T47D (cell line): ENCODE measurements at regions not wholly inside any gene's neighbourhood (a gene's known extent, or its start where the extent isn't known, plus 50 kb on each side); places are given as distances from the start of the nearest gene placed in this dataset.
"Not testable (repeated sequence)": the region's sequence is repeated elsewhere in the genome, so short reads cannot be mapped to it uniquely, and the experiment has no call there.

Experiments used
- DNase-seq, 2 experiments: peaks; one replicate each; pipeline versions ENCODE4 v3.0.0 to v3.0.0-alpha.2; 2011 to 2012; ENCODE audit warnings: low read depth in 1 of 2, low spot score in 1 of 2
- JUND ChIP-seq: IDR thresholded peaks from 2 replicates; pipeline ENCODE4 v1.6.1; 2012; ENCODE audit warnings: low read depth
- in situ Hi-C: cut with HindIII; loops from 2 replicates; pipeline ENCODE4 v1.10.0; 2016; ENCODE audit warnings: low sequenced_read_pairs, low pct_unique_long_range_greater_than_20kb

DNA sequence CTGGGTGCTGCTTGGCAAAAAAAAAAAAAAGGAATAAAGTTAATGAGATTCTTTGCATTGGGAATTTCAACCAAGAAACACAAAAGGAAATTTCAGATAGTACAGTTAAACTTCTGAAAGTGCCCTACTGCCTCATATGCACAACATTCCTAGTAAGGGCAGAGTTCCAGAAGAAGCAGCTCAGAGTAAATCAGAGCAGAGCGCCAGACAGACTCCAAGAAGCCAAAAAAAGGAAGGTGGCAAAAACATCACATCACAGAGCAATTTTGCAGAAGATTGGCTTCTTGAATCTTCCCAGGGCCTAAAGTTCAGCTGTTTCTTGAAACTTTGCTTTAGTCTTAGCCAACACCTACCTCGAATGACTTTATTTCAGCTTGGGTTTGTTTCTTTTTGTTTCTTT, 544.1 kb downstream of the XPNPEP1 start:
- in situ Hi-C loops = no loop called here
- TF ChIP-seq JUND = no peak
- no peak for DNase-seq

DNA sequence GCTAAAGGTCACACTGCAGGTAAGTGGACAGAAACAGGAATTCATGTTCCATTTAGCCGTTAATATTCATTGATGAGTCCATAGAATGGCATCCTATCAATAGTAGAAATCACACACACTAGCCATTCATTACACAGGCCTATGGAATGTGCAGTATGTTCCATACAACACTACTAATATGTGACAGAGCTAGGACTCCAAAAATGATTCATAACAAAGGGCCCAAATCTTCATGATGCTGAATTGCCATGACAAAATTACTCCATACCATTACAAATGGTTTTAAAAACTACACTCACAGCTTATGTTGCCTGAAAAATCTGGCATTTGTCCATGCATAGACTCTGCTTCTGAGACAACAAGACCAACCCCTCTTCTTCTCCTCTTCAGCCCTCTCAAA, 549.1 kb downstream of the XPNPEP1 start:
- in situ Hi-C loops = no loop called here
- no peak for DNase-seq
- no peak for TF ChIP-seq JUND

DNA sequence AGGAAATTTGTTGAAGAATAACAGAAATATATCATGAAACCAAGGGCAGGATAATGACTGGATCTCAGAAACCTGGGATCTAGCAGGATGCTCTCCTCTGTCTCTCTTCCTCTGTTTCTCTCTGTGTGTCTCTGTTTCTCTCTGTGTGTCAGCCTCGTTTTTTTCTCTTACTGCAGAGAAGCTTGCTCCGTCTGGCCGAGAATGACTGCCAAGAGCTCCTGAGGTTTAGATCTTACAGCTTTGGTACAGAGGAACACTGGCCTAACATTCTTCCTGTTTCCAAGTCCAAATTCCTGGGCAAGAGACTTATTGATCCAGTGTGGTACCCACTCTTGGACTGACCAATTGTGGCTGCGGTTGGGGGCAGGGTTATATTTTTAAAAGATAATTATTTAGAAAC, 564.0 kb downstream of the XPNPEP1 start:
- no peak for TF ChIP-seq JUND
- in situ Hi-C loops = no loop called here
- DNase-seq = no peak

DNA sequence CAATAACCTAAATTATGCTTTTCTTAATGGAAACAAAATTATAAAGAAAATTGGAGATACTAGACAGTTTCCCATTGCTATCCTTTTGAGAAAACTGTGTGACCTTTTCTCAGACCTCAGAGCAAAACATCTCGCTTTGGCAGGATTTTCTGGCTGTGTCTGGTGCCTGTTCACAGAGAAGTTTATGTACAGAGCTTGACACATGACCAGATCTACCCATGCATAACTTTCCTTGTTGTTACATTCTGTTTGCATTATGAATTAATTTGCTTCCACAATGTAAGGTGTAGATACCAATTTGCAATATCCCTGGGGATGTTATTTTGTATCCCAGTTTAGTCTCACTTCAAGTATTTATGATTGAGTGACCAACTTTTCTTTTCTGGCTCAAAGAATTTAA, 565.0 kb downstream of the XPNPEP1 start:
- DNase-seq = no peak
- in situ Hi-C loops = no loop called here
- no peak for TF ChIP-seq JUND

DNA sequence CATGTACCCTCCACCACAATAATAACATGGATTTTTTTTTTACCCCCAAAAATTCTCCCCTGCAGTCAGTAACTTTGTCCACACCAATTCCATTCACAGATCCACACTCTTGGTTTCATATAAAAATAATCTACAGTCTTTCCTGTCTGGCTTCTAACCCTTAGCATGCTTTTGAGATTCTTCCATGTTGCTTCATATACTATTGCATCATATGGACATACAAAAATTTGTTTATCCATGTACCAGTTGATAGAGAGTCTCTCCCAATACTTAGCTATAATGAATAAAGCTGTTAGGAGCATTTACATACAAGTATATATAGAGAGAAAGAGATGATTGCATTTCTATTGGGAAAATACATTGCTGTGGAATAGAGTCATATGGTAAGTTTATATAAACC, 575.0 kb downstream of the XPNPEP1 start:
- TF ChIP-seq JUND = no peak
- in situ Hi-C loops = no loop called here

DNA sequence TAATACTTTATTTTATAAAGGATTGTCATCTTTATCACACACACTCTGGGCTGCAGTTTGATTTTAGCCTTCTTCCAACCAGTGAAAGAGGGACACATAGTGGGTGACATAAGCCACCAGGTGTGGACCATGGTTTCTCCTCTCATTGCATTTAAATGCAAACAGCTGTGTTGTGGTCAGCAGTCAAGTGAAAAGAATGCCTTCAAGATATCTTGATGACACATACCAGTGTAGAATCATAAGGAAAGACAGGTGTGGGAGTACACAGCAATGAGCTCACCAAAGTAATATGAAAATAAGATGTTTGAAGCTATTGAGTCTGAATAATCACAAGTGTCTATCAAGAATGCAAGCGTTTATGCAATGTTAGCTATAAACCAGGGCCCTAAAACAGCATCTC, 580.0 kb downstream of the XPNPEP1 start:
- TF ChIP-seq JUND = no peak
- in situ Hi-C loops = no loop called here
- no peak for DNase-seq

More for the DNA sequence above, 575.0 kb downstream of the XPNPEP1 start:
- DNase-seq = no peak

DNA sequence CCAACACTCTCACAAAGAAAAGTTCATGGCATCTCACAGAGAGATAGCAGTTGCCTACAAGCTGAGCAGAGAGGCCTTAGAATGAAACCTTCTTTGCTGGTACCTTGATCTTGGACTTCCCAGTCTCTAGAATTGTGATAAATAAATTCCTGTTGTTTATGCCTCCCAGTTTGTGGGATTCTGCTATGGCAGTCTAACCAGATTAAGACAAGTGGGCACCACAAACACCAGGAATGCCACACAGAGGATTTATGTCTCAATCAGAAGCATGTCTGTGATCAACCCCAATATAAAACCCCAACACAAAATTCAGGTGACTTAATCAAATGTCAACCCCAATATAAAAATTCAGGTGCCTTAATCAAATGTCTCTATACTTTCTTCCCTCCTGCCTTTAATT, 581.3 kb downstream of the XPNPEP1 start:
- no peak for TF ChIP-seq JUND
- in situ Hi-C loops = no loop called here
- DNase-seq = no peak

DNA sequence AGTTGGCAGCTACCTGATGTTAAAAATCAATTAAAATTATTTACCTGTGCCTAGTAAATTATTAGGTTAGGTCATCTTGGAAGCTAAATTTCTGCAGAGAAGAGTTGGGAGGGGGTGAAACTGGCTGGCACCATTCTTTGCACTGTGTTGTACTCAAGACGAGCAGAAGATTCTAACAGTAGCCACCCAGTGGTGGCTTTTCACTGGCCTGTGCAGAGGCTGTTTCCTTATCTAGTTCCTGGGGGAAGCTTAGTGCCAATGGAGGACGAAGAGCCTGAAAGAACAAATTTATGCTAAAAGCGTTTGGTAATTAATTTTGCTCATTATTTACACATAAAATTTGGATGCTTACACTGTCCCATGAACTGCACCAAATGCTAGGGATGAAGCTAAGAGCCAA, 595.3 kb downstream of the XPNPEP1 start:
- in situ Hi-C loops = no loop called here

DNA sequence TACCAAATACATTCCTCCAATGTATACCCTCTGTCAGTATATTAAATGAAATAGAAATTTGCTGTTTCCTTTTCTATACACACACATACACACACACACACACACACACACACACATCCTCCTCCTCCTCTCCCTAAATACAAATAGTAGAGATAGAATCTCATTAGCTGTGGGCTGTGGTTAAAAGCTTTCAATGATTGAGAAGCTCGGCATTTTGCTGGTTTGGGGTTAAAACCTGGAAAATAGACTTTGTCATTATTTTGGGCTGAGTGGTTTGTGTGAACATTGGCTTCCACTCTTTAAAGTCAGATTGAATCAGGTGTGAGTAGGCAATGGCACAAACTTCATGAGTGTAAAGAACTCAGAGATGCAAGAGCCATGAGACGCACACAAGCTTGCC, 596.0 kb downstream of the XPNPEP1 start:
- no peak for TF ChIP-seq JUND
- in situ Hi-C loops = no loop called here
- no peak for DNase-seq

More for the DNA sequence above, 595.3 kb downstream of the XPNPEP1 start:
- no peak for DNase-seq
- TF ChIP-seq JUND = no peak

DNA sequence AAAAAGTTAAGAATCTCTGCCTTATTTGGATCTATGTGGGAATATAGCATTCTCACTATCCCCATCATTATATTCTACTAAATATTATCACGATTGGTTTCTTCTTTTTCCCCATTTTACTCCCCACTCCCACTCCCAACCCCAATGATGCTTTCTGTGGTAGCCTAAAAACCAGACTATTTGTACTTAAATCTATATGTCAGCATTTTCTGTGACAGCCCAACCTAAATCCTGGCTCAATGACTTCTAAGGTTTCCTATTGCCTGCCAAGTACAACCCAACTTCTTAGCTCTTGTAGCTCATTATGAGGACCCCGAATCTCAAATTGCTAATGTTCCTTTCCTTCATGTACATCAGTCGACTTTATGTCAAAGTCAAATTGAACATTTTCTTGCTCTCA, 598.6 kb downstream of the XPNPEP1 start:
- in situ Hi-C loops = no loop called here
- no peak for TF ChIP-seq JUND
- DNase-seq = no peak

DNA sequence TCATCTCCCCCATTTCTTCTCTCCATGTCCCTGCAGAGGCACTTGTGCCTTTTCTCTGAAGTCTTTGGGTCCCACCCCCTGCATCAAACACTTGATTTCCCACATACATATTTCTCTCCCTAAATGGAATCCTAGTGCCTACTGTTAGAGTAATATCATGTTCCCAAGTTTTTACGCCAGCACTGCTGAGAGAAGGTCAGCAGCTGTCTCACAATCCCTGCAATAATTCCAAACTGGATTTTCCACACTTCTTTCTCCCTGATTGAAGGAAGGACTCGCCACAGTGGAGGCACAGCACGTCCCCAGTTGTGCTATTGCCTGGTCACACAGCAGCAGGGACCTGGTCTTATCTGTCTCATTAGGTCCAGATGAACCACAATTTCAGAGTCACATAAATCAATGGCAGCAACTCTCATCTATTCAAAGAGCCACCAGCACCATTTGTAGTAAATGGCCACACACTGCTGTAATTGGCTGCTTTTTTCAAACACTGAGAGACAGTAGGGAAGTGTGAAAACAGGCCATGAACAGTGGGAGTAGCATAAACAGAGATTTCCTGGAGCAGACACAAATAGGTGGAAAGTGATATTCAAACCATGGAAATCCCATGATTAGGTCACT, 605.5 kb downstream of the XPNPEP1 start:
- in situ Hi-C loops = no loop called here
- TF ChIP-seq JUND = no peak
- no peak for DNase-seq

DNA sequence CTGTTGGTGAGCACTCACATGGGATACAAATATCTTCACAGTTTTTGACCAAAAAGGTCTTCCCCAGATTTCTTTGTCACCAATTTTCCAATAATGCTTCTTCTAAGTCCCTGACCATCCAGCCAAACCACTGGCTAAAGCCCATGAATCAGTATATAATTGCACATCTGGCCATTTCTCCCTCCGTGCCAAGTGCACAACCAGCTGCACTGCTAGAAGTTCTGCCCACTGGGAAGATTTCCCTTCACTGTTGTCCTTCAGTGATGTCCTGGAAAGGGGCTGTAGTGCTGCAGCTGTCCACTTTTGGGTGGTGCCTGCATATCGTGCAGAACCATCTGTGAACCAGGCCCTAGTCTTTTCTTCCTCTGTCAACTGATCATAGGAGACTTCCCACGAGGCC, 609.3 kb downstream of the XPNPEP1 start:
- in situ Hi-C loops, DNase-seq: not testable (repeated sequence)

DNA sequence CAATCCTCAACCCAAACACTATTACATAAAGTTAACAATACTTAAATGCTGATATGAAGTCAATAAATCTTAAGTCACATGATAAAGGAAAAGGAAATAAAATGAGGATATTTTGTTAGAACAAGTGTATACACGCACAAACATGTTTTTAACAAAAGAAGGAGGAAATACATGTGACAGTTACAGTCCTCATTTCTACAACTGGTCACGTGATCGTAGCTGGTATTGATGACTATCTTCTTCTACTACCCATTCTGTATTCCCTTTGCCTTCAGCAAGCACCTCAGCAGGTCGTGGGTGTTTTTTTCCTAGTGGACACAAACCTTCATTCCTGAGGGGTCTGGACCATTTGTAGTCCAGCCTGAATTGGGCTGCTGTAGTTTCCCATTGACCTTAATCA, 610.8 kb downstream of the XPNPEP1 start:
- DNase-seq, in situ Hi-C loops: not testable (repeated sequence)

DNA sequence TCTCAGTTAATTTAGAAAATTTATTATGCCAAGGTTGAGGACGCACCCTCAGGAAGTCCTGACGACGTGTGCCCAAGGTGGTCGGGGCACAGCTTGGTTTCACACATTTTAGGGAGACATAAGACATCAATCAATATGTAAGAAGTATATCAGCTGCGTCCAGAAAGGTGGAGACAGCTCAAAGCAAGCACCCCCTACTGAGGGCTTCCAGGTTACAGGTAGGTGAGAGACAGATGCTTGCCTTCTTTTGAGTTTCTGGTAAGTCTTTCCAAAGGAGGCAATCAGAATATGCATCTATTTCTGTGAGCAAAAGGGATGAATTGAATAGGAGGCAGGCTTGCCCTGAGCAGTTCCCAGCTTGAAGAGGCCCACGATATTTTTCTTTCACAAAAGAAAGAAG, 614.3 kb downstream of the XPNPEP1 start:
- DNase-seq = no peak
- in situ Hi-C loops = no loop called here

DNA sequence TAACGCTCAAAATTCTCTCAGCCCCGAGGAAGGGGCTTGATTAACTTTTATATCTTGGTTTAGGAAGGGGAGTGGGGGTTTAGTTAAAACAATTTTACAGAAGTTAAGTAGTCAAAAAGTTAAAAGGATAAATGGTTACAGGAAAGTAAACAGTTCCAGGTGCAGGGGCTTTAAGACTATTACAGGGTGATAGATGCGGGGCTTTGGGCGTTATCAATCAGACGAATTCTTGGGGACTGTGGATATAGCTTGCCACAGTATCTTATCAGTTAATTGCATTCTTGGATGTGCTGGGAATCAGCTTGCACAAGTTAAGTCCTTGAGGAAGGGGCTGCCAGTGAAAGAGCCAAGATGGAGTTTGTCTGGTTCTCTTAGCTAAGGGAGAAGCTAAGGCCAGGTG, 616.2 kb downstream of the XPNPEP1 start:
- in situ Hi-C loops, DNase-seq: not testable (repeated sequence)

More for the DNA sequence above, 614.3 kb downstream of the XPNPEP1 start:
- TF ChIP-seq JUND = no peak
